DND-41 (cell line): ENCODE measurements at regions not wholly inside any gene's neighbourhood (a gene's known extent, or its start where the extent isn't known, plus 50 kb on each side); places are given as distances from the start of the nearest gene placed in this dataset.
A peak's percentile ranks its signal among the peaks of the same experiment; 100 is the strongest.

Source experiments
- ATAC-seq: fragments of 200-7000 bp; cut with Tn5 transposase; 3 replicates; pipeline ENCODE4 v1.9.1; 2021; ENCODE audit warnings: low read depth; ENCODE audit not compliant: insufficient read depth
- DNase-seq: peaks from one replicate; pipeline ENCODE4 v3.0.0-alpha.2; 2020
- H2AFZ ChIP-seq: 2 replicates; pipeline ENCODE4 v1.6.0; 2012; ENCODE audit warnings: low read depth, low read length
- H3K27ac ChIP-seq: 2 replicates; pipeline ENCODE4 v1.5.1; 2012; ENCODE audit warnings: low read length, inconsistent platforms
- H3K27me3 ChIP-seq: fragments of 200-600 bp; sonication (generic); 2 replicates; pipeline ENCODE4 v1.6.0; 2012; ENCODE audit warnings: low read length, mild to moderate bottlenecking, inconsistent platforms; ENCODE audit not compliant: insufficient read depth, poor library complexity
- H3K36me3 ChIP-seq: 2 replicates; pipeline ENCODE4 v1.5.1; 2012; ENCODE audit warnings: low read length, inconsistent platforms; ENCODE audit not compliant: insufficient read depth
- H3K4me1 ChIP-seq: 2 replicates; pipeline ENCODE4 v1.5.1; 2012; ENCODE audit warnings: mild to moderate bottlenecking, low read length; ENCODE audit not compliant: insufficient read depth
- H3K4me2 ChIP-seq: 2 replicates; pipeline ENCODE4 v1.6.0; 2012; ENCODE audit warnings: mild to moderate bottlenecking, moderate library complexity, low read length, inconsistent platforms; ENCODE audit not compliant: insufficient read depth
- H3K4me3 ChIP-seq, 2 experiments: fragments of 200-600 bp in 1 of 2; shearing (Covaris generic) in 1 of 2; 2 replicates each; pipeline ENCODE4 v1.5.1; 2012 to 2016; ENCODE audit warnings: inconsistent platforms in 2 of 2, low read length in 2 of 2, mild to moderate bottlenecking in 2 of 2, low read depth in 1 of 2, moderate library complexity in 1 of 2
- H3K79me2 ChIP-seq: 2 replicates; pipeline ENCODE4 v1.6.0; 2012; ENCODE audit warnings: low read length, inconsistent platforms; ENCODE audit not compliant: insufficient read depth
- H3K9ac ChIP-seq: 2 replicates; pipeline ENCODE4 v1.6.0; 2012; ENCODE audit warnings: low read depth, mild to moderate bottlenecking, inconsistent platforms, low read length, moderate library complexity
- H3K9me3 ChIP-seq: 2 replicates; pipeline ENCODE4 v1.5.1; 2012; ENCODE audit warnings: low read length, moderate library complexity, mild to moderate bottlenecking, inconsistent platforms; ENCODE audit not compliant: insufficient read depth, severe bottlenecking
- H4K20me1 ChIP-seq: 2 replicates; pipeline ENCODE4 v1.6.0; 2012; ENCODE audit warnings: low read length; ENCODE audit not compliant: insufficient read depth
- EZH2 ChIP-seq: IDR thresholded peaks from 3 replicates; pipeline ENCODE4 v1.6.1; 2012; ENCODE audit warnings: borderline replicate concordance, low read depth, mild to moderate bottlenecking, moderate library complexity, low read length, inconsistent platforms; ENCODE audit not compliant: severe bottlenecking
- TF ChIP-seq, protein P1 (sequence below): IDR thresholded peaks from 2 replicates; pipeline ENCODE4 v1.5.1; 2012; ENCODE audit warnings: borderline replicate concordance, low read length, moderate library complexity, mild to moderate bottlenecking; ENCODE audit not compliant: poor library complexity, severe bottlenecking; ENCODE audit errors: extremely low read depth

GRCh38 chr20:20780127-20780824 is 67.8 kb upstream of the RALGAPA2 start:
- no peak overlapping the region for H2AFZ ChIP-seq
- no peak overlapping the region for H3K9ac ChIP-seq
- 0 out of 3 replicates have a peak, but pooled peaks have one; percentile 22 for ATAC-seq
- TF ChIP-seq EZH2: no peak
- TF ChIP-seq, protein P1, sequence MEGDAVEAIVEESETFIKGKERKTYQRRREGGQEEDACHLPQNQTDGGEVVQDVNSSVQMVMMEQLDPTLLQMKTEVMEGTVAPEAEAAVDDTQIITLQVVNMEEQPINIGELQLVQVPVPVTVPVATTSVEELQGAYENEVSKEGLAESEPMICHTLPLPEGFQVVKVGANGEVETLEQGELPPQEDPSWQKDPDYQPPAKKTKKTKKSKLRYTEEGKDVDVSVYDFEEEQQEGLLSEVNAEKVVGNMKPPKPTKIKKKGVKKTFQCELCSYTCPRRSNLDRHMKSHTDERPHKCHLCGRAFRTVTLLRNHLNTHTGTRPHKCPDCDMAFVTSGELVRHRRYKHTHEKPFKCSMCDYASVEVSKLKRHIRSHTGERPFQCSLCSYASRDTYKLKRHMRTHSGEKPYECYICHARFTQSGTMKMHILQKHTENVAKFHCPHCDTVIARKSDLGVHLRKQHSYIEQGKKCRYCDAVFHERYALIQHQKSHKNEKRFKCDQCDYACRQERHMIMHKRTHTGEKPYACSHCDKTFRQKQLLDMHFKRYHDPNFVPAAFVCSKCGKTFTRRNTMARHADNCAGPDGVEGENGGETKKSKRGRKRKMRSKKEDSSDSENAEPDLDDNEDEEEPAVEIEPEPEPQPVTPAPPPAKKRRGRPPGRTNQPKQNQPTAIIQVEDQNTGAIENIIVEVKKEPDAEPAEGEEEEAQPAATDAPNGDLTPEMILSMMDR: no peak
- H3K9me3 ChIP-seq: no peaks in the 10 kb centered on the region
- no peak for DNase-seq
- H3K27me3 ChIP-seq: peaks cover 12% of the 10 kb centered on the region
- no peaks in the 10 kb centered on the region for H3K36me3 ChIP-seq
- no peak overlapping the region for H3K27ac ChIP-seq
- no peak overlapping the region for H3K4me2 ChIP-seq
- H3K4me3 ChIP-seq: no peak overlapping the region
- H3K4me1 ChIP-seq: no peaks in the 10 kb centered on the region
- H4K20me1 ChIP-seq: no peaks in the 10 kb centered on the region
- no peaks in the 10 kb centered on the region for H3K79me2 ChIP-seq

- Histone ChIP-seq H3K4me1 (no peaks in the 10 kb centered on the region), H3K79me2 (no peaks in the 10 kb centered on the region), H2AFZ (no peak overlapping the region), H3K27me3 (peaks cover 12% of the 10 kb centered on the region), H3K27ac (no peak overlapping the region), H3K9ac (no peak overlapping the region), H3K36me3 (no peaks in the 10 kb centered on the region), H3K4me3 (no peak overlapping the region), H3K4me2 (no peak overlapping the region), H3K9me3 (no peaks in the 10 kb centered on the region), H4K20me1 (no peaks in the 10 kb centered on the region)
- DNase-seq: no peak
- TF ChIP-seq, protein P1: no peak
- TF ChIP-seq EZH2: no peak
- ATAC-seq: no peak
Observed at GRCh38 chr20:20778676-20779075, 66.2 kb upstream of the RALGAPA2 start.

DNA sequence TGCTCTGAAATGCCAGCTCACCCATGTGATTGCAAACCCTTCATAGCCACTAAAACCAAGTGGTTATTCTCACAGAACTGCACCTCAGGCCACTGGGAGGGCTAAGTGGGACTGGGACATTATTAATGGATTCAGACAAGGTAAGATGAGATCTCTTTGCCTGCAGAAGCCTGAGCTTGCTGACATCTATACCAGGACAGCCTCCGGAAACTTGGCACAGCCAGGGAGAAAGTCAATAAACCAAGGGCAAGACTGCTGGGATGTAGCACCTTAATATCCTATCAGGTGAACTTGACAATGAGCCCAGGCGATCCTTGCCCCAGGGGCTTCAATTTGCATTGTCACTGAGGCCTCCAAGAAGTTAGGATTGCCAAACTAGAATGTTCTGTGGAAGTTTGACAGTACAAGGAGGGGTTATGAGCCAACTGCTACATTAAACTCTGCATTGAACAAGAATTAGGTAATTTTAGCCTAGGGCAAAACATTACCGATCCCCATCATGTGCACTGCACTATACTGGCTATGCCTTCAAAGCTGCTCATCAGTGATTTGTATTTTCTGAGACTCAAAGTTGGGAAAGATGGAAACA is 60.1 kb upstream of the RALGAPA2 start:
- no peak for TF ChIP-seq EZH2
- H3K27ac ChIP-seq: no peak overlapping the region
- no peak for DNase-seq

GRCh38 chr20:20768202-20768815 is 55.9 kb upstream of the RALGAPA2 start:
- no peak for DNase-seq
- TF ChIP-seq EZH2: no peak
- TF ChIP-seq, protein P1: no peak
- H2AFZ ChIP-seq: no peak overlapping the region
- ATAC-seq: no peak
- H3K36me3 ChIP-seq: no peaks in the 10 kb centered on the region
- H3K9ac ChIP-seq: no peak overlapping the region
- no peak overlapping the region for H3K4me3 ChIP-seq
- no peak overlapping the region for H3K4me2 ChIP-seq
- no peaks in the 10 kb centered on the region for H3K27me3 ChIP-seq
- no peaks in the 10 kb centered on the region for H3K4me1 ChIP-seq
- H4K20me1 ChIP-seq: no peaks in the 10 kb centered on the region
- no peaks in the 10 kb centered on the region for H3K9me3 ChIP-seq
- H3K79me2 ChIP-seq: no peaks in the 10 kb centered on the region
- H3K27ac ChIP-seq: no peak overlapping the region

More for the DNA sequence above, 60.1 kb upstream of the RALGAPA2 start:
- Histone ChIP-seq H3K9me3 (no peaks in the 10 kb centered on the region), H3K4me1 (no peaks in the 10 kb centered on the region), H3K79me2 (no peaks in the 10 kb centered on the region), H3K27me3 (no peaks in the 10 kb centered on the region), H3K4me2 (no peak overlapping the region), H4K20me1 (no peaks in the 10 kb centered on the region), H3K9ac (no peak overlapping the region), H2AFZ (no peak overlapping the region), H3K4me3 (no peak overlapping the region), H3K36me3 (no peaks in the 10 kb centered on the region)
- ATAC-seq: no peak
